ENCODE measurements at regions not wholly inside any gene's neighbourhood (a gene's known extent, or its start where the extent isn't known, plus 50 kb on each side); places are given as distances from the start of the nearest gene placed in this dataset.
"Not testable (repeated sequence)": the region's sequence is repeated elsewhere in the genome, so short reads cannot be mapped to it uniquely, and the experiment has no call there.

DNA sequence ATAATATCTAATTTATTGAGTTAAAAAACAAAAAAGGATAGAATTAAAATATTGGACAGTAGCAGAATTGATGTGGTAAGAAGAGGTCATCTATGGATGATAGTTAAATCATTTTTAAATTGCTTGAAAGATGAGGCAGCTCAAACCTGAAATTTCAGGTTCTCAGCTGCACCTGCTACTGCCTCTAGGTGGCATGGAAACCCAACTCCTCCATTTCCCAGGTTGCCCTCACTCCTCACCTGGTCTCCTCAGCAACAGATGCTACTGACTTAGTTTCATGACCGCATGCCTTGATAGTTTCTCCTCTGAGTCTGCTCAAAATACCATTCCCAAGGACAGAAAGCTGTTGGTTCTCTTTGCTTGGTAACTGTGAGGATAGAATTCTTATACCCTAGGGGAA, 148.1 kb downstream of the ABHD5 start:
- DNase-seq, result no peak

DNA sequence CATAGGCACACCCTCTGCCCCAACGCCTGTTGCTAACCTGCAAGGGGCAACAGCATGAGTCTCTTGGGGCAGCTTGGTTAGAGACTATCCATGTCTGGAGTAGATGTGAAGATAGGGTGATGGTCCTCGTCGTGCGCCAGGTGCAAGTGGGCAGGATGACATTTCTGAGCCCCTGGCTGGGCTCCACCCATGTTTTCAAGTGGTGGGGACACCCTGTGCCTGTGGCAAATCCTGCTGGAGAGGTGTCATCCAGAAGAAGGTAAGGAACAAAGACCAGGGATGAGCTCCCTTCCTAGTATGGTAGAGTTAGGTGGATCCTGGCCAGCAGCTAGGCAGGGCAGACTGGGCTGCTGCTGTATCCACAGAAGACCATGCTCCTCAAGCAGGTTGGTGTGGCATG, 152.6 kb downstream of the ABHD5 start:
- DNase-seq, result no peak

DNA sequence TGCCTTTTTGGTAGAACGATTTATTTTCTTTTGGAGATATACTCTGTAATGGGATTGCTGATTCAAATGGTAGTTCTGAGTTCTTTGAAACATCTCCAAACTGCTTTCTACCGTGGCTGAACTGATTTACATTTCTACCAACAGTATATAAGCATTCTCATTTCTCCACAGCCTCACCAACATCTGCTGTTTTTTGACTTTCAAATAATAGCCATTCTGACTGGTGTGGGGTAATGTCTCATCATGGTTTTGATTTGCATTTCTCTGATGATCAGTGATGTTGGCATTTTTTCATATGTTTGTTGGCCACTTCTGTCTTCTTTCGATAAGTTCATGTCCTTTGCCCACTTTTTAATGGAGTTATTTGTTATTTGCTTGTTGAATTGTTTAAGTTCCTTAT, 154.0 kb downstream of the ABHD5 start:
- DNase-seq, result no peak

DNA sequence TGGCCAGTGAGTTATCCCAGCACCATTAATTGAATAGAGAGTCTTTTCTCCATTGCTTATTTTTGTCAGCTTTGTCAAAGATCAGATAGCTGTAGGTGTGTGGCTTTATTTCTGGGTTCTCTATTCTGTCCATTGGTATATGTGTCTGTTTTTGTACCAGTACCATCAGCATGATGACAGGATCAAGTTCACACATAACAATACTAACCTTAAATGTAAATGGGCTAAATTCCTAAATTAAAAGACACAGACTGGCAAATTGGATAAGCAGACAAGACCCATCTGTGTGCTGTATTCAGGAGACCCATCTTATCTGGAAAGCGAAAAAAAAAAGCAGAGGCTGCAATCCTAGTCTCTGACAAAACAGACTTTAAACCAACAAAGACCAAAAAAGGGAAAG, 154.8 kb downstream of the ABHD5 start:
- not testable (repeated sequence) for DNase-seq

DNA sequence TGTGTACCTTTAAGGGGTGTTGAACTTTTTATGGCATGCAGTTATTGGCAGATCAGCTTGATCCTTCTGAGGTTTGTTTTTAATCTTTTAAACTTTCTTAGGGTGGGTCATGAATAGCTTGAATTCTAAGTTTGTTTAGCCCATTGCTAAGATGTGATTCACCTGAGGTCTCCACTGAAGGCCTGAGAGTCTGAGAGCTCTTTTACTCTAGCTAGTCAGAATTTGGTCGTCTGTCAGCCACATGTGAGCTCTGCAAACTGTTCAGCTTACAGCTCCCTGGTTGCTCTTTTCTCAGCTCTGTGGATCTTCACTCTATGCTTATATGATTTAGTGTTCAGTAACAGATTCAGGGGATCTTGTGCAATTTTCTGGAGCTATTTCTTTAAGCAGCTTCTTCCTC, 161.3 kb downstream of the ABHD5 start:
- DNase-seq, result no peak

DNA sequence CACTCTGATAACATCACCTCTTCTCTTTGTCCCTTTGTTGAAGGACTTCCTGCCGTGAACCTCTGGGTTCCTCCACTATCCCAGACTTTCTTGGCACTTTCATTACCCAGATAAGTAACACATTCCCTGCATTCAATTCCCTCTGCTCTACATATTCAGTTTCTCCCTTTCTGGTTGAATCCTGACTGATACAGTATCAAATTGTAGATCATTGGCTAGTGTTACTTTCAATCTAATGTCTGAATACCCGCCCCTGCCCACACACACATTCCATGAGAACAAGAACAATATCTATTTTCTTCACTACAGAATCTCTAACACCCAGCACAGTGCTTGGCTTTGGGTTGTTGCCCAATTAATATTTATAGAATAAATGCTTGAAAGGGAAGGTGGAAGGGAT, 163.5 kb downstream of the ABHD5 start:
- no peak for DNase-seq

DNA sequence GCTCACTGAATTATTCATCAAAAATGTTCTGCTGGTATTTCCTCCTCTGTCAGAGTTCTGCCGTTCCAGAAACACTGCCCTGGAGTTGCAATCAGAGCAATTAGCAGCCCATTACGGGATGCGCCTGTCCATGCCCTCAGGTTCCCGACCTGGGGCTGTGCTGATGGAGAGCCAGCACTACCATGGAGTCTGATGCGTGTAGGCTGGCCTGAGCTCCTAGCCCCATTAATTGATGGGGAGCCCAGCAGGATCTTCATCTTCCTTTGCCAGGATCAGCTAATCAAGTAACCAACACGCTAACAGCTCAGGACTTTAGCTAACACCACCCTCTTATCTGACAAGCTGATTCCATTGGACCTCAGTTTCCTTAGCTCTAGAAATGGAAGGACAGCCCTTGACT, 164.2 kb downstream of the ABHD5 start:
- no peak for DNase-seq

DNA sequence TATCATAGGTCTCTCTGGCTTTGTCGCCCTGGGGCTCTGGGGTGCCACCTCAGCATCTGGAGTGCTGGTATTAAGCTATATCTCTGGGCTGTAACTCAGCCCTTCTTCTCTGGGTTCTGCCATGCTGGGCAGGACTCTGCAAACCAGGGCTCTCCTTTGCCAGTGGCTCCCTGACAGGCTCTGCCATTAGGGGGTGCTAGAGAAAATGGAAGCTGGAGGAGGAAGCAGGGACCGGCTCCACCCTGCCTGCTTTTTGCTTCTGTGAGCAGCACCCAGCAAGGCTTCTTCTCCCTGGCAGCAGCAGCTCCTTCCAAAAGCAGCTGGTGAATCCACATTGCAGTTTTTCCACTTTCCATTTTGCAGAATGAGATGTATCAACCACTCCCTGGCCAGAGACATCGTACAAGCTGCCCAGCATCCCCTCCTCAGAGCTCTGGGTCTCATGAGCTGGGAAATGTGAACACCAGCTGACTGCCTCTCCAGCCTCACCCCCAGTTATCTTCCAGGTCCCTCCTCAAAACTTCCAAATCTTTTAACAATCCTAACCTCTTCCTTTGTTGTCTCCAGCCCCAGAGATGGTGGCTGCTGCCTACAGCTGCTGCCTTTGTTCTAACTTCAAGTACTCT, 165.0 kb downstream of the ABHD5 start:
- peak; percentile 41 to 66 for DNase-seq

DNA sequence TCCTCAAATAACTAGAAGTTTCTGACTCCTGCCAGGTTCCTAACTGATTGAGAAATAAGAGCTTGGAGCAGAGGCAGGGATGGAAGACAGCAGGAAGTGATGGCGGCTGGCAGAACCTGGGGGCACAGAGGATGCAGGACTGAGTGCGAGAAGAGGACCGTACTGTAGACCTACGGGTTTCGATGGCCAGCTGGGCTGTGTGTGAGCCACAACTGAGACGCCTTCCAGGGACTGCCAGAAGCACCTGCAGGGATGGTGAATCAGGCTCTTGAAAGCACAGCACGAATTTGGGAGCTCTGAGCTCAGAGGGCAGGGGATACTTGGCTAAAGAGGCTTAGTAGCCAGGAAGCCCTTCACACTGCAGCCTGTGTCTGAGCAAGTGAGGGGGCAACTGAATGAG, 165.6 kb downstream of the ABHD5 start:
- no peak for DNase-seq

DNA sequence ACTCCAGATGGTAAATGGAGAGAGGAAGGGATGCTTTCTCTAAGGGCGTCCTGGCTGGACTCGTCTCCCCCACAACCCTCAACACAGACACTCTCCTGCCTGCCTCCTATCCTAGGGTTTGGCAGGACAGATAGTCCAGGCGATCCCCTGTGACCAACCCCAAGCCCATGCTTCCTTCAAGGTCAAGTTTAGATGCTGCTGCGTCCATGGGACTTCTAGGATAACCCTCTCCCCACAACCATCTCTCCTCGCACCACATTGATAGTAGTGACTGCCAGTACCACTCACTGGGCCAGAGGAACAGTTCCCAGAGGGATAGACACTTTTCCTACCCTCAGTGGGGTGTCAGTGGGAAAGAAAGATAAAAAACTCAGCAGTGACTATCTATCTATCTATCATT, 166.0 kb downstream of the ABHD5 start:
- no peak for DNase-seq

DNA sequence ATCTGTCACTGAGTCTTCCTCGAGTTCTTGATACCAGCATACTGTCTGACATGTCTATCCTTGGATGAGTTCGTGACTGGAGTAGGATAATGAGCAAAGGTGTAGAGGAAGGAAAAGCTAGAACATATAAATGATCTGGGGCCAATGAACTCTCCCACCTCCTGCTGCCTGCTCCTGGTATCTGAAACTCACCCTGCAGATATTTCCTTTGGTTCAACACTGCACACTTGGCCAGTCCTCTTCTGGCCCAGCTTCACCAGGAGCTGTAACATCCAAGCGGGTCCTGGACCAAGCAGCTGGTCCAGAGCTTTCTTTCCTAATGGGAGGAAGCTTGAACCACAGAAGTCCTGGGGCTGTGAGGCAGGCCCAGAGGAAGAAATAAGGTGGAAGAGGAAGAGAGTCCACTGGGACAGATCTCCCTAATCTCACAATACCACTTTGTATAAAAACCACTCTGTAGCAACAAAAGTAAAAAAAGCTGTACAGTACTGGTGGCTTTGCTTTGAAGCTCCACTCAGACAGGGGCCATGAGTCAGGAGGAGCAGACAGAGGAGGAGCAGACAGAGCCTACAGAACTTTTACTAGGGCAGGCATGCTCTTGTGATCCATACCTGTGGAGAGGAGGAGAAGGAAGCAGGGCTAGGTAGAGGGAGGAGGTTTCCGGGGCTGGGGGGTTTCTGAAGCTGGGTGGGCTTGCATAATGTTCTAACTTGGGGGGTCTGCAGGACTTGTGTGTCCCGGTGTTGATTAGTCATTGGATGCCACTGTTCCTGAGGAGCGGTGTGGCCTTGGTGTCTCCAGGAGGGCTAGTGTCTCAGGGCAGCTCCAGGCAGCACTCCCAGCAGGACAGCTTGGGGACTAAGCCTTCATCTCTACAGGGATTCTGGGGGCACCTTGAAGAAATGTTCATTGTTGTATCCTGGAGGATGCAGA, 166.9 kb downstream of the ABHD5 start:
- no peak for DNase-seq

DNA sequence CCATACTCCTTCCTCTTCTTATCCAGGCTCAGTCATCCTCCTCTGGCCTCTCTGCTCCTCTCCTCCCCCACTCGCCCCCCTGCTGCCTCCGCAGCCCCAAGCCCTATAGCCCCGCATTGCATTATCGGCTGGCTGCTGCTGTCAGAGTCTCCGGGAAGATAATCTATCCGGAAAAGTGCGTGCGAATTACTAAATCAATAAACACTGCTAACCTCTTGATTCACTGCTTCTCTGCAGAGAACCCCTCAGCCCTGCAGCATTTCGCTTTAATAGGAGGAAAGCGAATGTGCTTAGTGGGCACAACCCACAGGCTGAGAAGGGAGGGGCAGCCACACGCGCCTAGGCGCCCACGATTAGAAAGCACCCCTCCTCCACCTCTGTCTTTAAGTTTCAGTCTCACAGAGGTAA, 167.6 kb downstream of the ABHD5 start:
- no peak for DNase-seq

DNA sequence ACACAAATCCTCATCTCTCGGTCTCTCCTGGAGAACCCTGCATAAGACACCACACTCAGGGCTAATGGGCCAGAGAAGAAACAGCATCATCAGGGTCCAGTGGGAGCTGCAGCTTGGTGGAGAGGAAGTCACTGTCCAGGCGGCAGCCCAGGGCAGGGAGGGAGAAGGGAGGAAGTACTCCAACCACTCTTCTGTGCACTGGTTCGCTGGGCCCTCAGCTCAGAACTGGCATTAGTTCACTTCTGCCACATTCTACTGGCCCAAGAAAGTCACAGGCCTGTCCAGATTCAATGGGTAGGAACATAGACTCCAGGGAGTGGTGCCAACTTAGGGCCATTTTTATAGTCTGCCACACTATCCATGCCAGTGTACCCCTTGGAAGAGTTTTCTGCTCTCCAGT, 169.0 kb downstream of the ABHD5 start:
- no peak for DNase-seq

DNA sequence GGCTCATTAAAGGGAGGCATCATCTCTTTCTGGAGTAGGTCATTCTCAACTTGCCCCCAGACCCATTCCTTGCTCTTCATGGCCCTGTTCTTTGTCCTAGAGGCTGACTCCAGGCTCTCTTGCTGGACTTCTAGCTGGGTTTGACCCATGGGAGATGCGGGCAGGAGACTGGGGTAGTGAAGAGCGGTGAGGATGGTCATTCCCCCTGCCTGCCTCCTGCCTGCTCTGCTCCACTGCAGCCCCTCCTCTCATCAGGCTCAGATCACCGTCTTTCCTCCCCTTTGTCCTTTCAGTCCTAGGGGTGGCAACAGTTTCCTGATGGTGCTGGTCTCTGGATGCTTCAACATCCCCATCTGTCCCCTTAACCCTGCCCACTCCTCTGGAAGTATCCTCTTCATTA, 170.9 kb downstream of the ABHD5 start:
- DNase-seq, result no peak

DNA sequence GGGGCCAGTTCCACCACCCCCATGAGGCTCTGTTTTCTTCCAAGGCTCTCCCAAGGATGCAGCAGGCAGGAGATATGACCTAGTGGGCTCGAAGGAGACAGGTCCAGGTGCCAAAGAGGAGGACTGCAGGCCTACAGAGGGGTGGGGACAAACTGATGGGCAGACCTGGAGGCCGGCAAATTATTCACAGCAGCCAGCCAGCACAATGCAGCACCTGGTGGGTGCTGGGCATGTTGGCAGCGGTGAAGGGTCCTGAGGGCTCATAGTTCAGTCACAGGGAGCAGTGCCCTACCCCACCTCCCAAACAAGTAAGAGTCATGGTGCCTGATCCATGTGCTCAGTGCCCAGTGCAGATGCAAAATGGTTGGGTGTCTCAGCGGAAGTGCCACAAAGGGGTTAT, 171.7 kb downstream of the ABHD5 start:
- no peak for DNase-seq

DNA sequence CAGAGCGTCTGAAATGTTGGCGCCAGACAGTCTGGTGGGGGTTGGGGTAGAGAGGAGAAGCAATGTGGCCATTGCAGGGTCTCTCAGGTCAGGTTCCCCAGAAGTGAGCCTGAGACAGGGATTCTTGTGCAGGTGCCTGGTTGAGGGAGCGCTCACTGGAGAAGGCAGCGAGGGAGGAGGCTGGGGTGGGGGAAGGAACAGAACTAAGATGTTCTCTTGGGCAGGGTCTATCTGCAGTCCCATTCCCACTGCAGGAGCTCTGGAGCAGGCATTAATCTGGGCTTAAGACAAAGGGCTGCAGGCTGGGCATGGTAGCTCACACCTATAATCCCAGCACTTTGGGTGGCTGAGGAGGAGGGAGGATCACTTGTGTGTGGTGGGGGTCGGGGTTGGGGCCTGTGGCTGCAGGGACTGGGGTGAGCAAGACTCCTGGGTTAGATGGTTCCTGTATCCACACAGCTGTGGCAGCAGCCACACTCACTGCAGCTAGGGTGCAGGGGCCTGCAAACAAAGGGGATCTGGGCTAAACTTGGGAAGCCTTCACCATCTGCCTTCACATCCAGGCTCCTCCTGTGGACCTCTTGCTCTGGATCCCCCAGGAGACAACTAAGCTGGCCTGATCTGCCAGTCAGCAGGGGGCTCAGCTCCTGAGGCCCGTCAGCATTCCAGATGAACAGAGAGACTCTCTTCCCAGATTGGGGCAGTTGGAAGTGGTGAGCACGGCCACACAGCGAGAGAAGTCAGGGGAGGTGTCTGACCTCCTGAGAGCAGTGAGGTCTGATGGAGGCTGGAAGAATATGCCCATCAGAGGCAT, 172.5 kb downstream of the ABHD5 start:
- DNase-seq, result no peak

DNA sequence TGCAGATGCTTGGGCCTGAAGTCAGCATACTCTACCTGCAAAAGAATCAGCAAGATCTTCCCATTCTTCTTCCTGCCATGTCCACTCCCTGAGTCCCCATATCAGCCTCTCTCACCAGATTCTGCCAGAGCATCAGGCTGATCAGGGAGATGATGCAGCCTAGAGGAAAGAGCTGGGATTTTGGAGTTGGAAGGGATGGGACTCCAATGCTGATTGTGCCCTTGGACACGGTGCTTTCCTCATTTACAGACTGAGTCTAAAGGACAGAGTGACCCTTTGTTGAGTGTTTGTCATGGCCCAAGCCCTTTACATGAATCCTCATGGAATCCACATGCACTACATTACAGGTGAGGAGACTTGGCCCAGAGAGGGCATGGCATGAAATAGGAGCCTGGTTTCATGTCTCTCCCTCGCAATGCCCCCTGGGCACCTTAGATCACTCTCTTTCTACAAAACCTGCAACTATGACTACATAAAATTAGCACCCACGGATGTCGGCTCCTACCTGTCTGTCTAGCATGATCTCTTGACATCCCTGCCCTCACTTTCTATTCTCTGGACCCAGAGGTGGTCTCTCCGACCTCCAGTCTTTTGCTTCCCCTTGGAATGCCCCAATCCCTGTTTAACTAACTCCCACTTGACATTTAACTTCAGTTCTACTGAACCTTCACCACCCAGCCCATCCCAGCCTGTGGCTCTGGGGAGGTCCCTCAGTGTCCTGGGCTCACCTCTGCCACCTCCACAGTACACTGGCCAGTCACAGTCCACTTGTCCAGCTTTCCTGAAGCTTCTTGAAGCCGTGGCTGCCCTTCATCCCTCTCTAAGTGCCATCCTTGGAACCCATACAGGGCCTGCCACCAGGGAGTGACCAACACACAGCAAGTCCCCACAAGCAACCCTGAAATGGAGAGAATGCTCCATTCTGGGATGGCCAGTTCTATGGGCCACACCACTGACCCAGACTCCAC, 173.5 kb downstream of the ABHD5 start:
- no peak for DNase-seq

DNA sequence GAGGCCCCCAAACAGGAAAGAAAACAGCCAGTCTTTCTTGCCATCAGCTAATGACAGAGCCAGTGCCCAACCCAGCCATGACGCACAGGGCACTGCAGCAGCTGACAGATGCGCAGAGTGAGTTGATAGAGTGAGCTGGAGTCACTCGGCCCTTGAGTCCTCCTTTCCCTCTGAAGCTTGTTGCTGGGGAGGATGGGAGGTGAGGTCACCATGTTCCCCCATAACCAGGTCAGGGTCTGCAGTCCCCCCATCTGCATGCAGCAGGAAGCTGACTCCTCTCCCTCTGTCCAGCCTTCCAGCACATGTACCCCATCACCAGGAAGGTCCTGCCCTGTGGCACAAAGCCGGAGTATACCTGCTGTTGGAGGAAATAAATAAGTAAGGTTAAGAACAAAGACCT, 174.6 kb downstream of the ABHD5 start:
- DNase-seq, result no peak

DNA sequence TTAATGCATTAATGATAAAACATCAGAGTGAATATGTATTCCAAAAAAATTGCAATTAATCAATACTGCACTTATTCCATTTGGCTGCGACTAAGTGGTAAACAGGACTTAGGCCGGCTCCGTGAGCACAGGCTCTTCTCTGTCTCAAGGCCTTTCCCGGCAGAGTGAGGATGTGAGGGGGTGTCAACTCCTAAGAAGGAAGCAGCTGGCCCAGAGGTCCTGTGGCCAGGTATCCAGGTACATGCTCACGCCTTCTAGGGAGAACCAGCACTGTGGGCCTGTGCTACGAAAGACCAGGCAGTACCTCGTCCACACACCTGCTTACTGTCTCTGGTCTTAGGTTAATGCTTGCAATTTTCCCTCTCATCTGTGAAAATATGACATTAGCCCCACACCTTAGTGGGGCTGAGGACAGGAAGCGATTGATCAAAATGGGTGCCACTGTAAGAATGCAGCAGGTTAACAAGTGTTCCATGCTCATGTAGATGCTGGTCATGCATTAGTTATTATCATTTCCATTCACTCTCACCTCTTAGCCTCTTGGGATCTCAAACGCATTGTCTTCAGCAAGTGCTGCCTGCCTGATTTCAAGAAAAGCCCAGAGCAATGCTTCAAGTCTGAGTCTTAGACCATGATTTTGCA, 175.3 kb downstream of the ABHD5 start:
- DNase-seq, result no peak

DNA sequence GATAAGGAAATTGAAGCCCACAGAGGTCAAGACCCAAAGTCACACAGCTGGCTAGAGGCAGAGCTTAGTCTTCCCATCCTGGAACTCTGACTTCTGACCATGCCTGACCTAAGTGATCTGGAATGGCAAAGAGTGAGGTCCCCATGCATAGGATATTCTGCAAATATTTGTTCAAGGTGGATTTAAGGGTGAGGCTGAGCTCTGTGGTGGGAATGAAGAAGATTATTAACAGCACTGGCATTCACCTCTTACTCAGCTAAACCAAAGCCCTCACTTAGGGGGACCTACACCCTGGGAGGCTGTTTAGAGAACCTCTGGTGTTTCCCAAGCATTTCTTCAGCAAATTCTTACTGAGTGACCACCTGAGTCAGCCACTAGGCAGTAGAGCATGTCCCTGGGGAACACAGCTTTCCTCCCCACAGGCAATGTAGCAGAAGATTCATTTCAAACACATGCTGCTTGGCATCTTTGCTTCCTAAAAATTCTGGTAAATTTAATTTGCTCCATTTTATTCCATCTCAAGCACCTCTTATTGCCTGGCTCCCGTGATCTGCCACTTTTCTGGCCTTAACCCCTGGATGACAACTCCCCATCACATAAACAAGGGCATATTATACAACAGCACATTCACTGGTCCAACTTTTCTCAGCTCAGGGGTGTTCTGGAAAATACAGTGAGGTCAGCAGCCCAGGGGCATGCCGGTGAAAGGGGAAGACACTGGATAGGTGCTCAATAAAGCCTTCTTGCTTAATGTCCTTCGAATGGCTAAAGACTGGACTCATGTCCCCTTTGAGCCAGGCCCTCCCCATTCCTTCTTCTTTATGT, 176.0 kb downstream of the ABHD5 start:
- no peak for DNase-seq
